Spleen (tissue), 11 donors: ENCODE measurements at regions not wholly inside any gene's neighbourhood (a gene's known extent, or its start where the extent isn't known, plus 50 kb on each side); places are given as distances from the start of the nearest gene placed in this dataset.

Source experiments
- DNase-seq: peaks from one replicate; pipeline ENCODE4 v3.0.0-alpha.2; 2020
- H3K27ac ChIP-seq, 8 donors: fragments of 200-600 bp; sonication (generic) in 7 of 8; 1 replicate in 4 of 8; 2 replicates in 4 of 8; pipeline versions ENCODE4 v1.5.0 to v1.8.0; 2016 to 2021; ENCODE audit warnings: inconsistent platforms in 4 of 8, mild to moderate bottlenecking in 4 of 8, moderate library complexity in 1 of 8
- H3K27me3 ChIP-seq, 7 donors: fragments of 200-600 bp; sonication (generic) in 6 of 7; replicated peaks in 1 of 7; 1 replicate in 4 of 7; 2 replicates in 3 of 7; pipeline versions ENCODE4 v1.5.0 to v1.8.0; 2016 to 2021; ENCODE audit warnings: inconsistent platforms in 3 of 7, mild to moderate bottlenecking in 1 of 7
- H3K36me3 ChIP-seq, 6 donors: fragments of 200-600 bp; sonication (generic) in 5 of 6; 1 replicate in 4 of 6; 2 replicates in 2 of 6; pipeline versions ENCODE4 v1.5.0 to v1.8.0; 2016 to 2021; ENCODE audit warnings: inconsistent platforms in 2 of 6
- H3K4me1 ChIP-seq, 6 donors: fragments of 200-600 bp; sonication (generic) in 5 of 6; 1 replicate in 3 of 6; 2 replicates in 3 of 6; pipeline versions ENCODE4 v1.5.0 to v1.8.0; 2016 to 2021; ENCODE audit warnings: inconsistent platforms in 3 of 6
- H3K4me3 ChIP-seq, 8 donors: fragments of 200-600 bp; sonication (generic) in 7 of 8; 1 replicate in 4 of 8; 2 replicates in 4 of 8; pipeline versions ENCODE4 v1.5.0 to v1.8.0; 2016 to 2021; ENCODE audit warnings: inconsistent platforms in 4 of 8, mild to moderate bottlenecking in 4 of 8, moderate library complexity in 2 of 8
- H3K9me3 ChIP-seq, 8 donors: fragments of 200-600 bp; sonication (generic) in 7 of 8; 1 replicate in 4 of 8; 2 replicates in 4 of 8; pipeline versions ENCODE4 v1.5.0 to v1.8.0; 2016 to 2021; ENCODE audit warnings: inconsistent platforms in 4 of 8
- CTCF ChIP-seq, 11 experiments: fragments of 200-600 bp in 7 of 11; fragments of 450-650 bp in 4 of 11; sonication (generic) in 4 of 11; IDR thresholded peaks in 8 of 11; conservative IDR thresholded peaks in 3 of 11; 1 replicate in 7 of 11; 2 replicates in 4 of 11; pipeline versions ENCODE4 v1.4.0 to v1.8.0; 2016 to 2021; ENCODE audit warnings: antibody characterized with exemption in 11 of 11, inconsistent platforms in 4 of 11, mild to moderate bottlenecking in 1 of 11
- POLR2A ChIP-seq, 3 donors: fragments of 450-650 bp; IDR thresholded peaks; one replicate each; pipeline ENCODE4 v1.5.1; 2017; ENCODE audit warnings: antibody characterized with exemption in 3 of 3, mild to moderate bottlenecking in 1 of 3
- POLR2AphosphoS5 ChIP-seq, 3 donors: sonication (generic); formaldehyde crosslinking; IDR thresholded peaks; one replicate each; pipeline ENCODE4 v1.5.1; 2017; ENCODE audit warnings: antibody characterized with exemption in 3 of 3
- WGBS, 5 donors: extraction: QIAGEN DNeasy Blood & Tissue Kit in 3 of 5; methylation state at CpG; one replicate each; pipeline versions ENCODE4 v1.1.5 to v1.1.7; 2013 to 2018; 5-methylcytosine and 5-hydroxymethylcytosine counted together
- intact Hi-C: fragments of 100-400 bp; cut with DNase I; formaldehyde crosslinking; loops from one replicate; pipeline ENCODE4 v1.15.0; 2023; ENCODE audit warnings: low total_unique reads
- donor health status: healthy with polysubstance abuse.
- donor health status: DM: no; HTN: no; CAD: no; lungs with moderate emphysema.
- donor health status: DM: no; HTN: no; CAD: no.
- donor health status: Bipolar disorder and iron deficiency.
- donor health status: healthy.
- donor health status: DM: no; HTN: no; CAD: no.
- donor health status: DM: yes; HTN: yes; CAD: no.

GRCh38 chr21:15383588-15383987 is 318.8 kb upstream of the NRIP1 start:
- TF ChIP-seq CTCF (IDR thresholded peaks at IDR 0.05 in 8 of 11, conservative IDR thresholded peaks at IDR 0.05 in 3 of 11) (no peak), POLR2A (IDR thresholded peaks at IDR 0.05) (no peak), POLR2AphosphoS5 (IDR thresholded peaks at IDR 0.05) (no peak)
- Histone ChIP-seq H3K4me3 (no peak overlapping the region), H3K27ac (no peak overlapping the region), H3K36me3 (no peaks in the 10 kb centered on the region), H3K4me1 (no peaks in the 10 kb centered on the region), H3K27me3 (no peaks in the 10 kb centered on the region), H3K9me3 (peaks cover 0 to 19% (median 10%) of the 10 kb centered on the region in 8 donors)
- DNase-seq, result no peak
- WGBS, 5 donors, result 79 to 87% (median 83%) methylated on average over 4 of the region's 4 CpGs
- intact Hi-C loops, result no loop called here

GRCh38 chr21:15390049-15390448 is 325.2 kb upstream of the NRIP1 start:
- no peaks in the 10 kb centered on the region for H3K36me3 ChIP-seq
- no peaks in the 10 kb centered on the region for H3K4me1 ChIP-seq
- H3K27me3 ChIP-seq, result no peaks in the 10 kb centered on the region
- intact Hi-C loops, result no loop called here
- TF ChIP-seq POLR2A (IDR thresholded peaks at IDR 0.05) (no peak), CTCF (IDR thresholded peaks at IDR 0.05 in 8 of 11, conservative IDR thresholded peaks at IDR 0.05 in 3 of 11) (no peak), POLR2AphosphoS5 (IDR thresholded peaks at IDR 0.05) (no peak)
- no peak for DNase-seq
- peaks cover 0 to 11% (median 7%) of the 10 kb centered on the region in 8 donors for H3K9me3 ChIP-seq
- H3K4me3 ChIP-seq, result no peak overlapping the region
- 86 to 95% (median 89%) methylated on average over 2 of the region's 2 CpGs for WGBS, 5 donors
- H3K27ac ChIP-seq, result no peak overlapping the region

- no peak overlapping the region for H3K4me3 ChIP-seq
- H3K9me3 ChIP-seq, result no peaks in the 10 kb centered on the region
- intact Hi-C loops, result no loop called here
- WGBS, 5 donors, result 89 to 98% (median 96%) methylated on average over 2 of the region's 2 CpGs
- no peaks in the 10 kb centered on the region for H3K27me3 ChIP-seq
- no peaks in the 10 kb centered on the region for H3K36me3 ChIP-seq
- H3K27ac ChIP-seq, result no peak overlapping the region
- no peak for TF ChIP-seq POLR2AphosphoS5 (IDR thresholded peaks at IDR 0.05)
- TF ChIP-seq CTCF (IDR thresholded peaks at IDR 0.05 in 8 of 11, conservative IDR thresholded peaks at IDR 0.05 in 3 of 11), result no peak
- no peak for TF ChIP-seq POLR2A (IDR thresholded peaks at IDR 0.05)
- no peaks in the 10 kb centered on the region for H3K4me1 ChIP-seq
- DNase-seq, result no peak
These were observed 332.5 kb upstream of the NRIP1 start for GRCh38 chr21:15397258-15397657.

GRCh38 chr21:15400905-15401304 is 328.9 kb upstream of the USP25 start:
- no peak for DNase-seq
- TF ChIP-seq POLR2A (IDR thresholded peaks at IDR 0.05), result no peak
- no peak overlapping the region for H3K27ac ChIP-seq
- no peaks in the 10 kb centered on the region for H3K4me1 ChIP-seq
- WGBS, 5 donors, result 44 to 74% (median 70%) methylated on average over 1 of the region's 1 CpG
- H3K4me3 ChIP-seq, result no peak overlapping the region
- H3K36me3 ChIP-seq, result no peaks in the 10 kb centered on the region
- H3K27me3 ChIP-seq, result no peaks in the 10 kb centered on the region
- intact Hi-C loops, result no loop called here
- H3K9me3 ChIP-seq, result no peaks in the 10 kb centered on the region

- no peak for TF ChIP-seq POLR2A (IDR thresholded peaks at IDR 0.05)
- TF ChIP-seq CTCF (IDR thresholded peaks at IDR 0.05 in 8 of 11, conservative IDR thresholded peaks at IDR 0.05 in 3 of 11), result no peak
- no peak for TF ChIP-seq POLR2AphosphoS5 (IDR thresholded peaks at IDR 0.05)
- intact Hi-C loops, result no loop called here
- H3K9me3 ChIP-seq, result no peaks in the 10 kb centered on the region
These were observed 328.5 kb upstream of the USP25 start for GRCh38 chr21:15401331-15401730.

More at GRCh38 chr21:15401331-15401730, 328.5 kb upstream of the USP25 start:
- 67 to 85% (median 70%) methylated on average over 4 of the region's 4 CpGs for WGBS, 5 donors
- Histone ChIP-seq H3K36me3 (no peaks in the 10 kb centered on the region), H3K4me3 (no peak overlapping the region), H3K27me3 (no peaks in the 10 kb centered on the region), H3K27ac (peak overlapping the region in 1 of 8 donors; percentile 18), H3K4me1 (no peaks in the 10 kb centered on the region)
- no peak for DNase-seq
